H1 (cell line): ENCODE measurements at regions not wholly inside any gene's neighbourhood (a gene's known extent, or its start where the extent isn't known, plus 50 kb on each side); places are given as distances from the start of the nearest gene placed in this dataset.

Experiments used
- CTCF ChIA-PET: fragments of 300-600 bp; sonication (Branson Sonifier 250); formaldehyde crosslinking; loops from one replicate; lab custom pipeline; 2021; ENCODE audit not compliant: partially characterized antibody; lab: Charles Lee
- POLR2A ChIA-PET: fragments of 300-600 bp; sonication (Branson Sonifier 250); formaldehyde crosslinking; loops from one replicate; lab custom pipeline; 2021; ENCODE audit warnings: inconsistent platforms; ENCODE audit not compliant: partially characterized antibody; lab: Charles Lee
- DNase-seq, 2 experiments: peaks; one replicate each; pipeline versions ENCODE4 v3.0.0 to v3.0.0-alpha.2; 2010 to 2022; ENCODE audit warnings: low spot score in 2 of 2, low read depth in 1 of 2, mixed read lengths in 1 of 2
- FAIRE-seq: peaks from 2 replicates; lab custom pipeline; 2011; peaks lifted over from hg19 to GRCh38; lab: Jason Lieb, UNC
- H2AFZ ChIP-seq: 2 replicates; pipeline ENCODE4 v1.8.1; 2012; ENCODE audit warnings: low read length, inconsistent platforms
- H2AK5ac ChIP-seq: 2 replicates; pipeline ENCODE4 v1.6.1; 2013; ENCODE audit warnings: low read depth, low read length
- H2BK120ac ChIP-seq: replicated peaks from 2 replicates; pipeline ENCODE3; 2013; ENCODE audit warnings: low read depth, low read length, inconsistent platforms
- H2BK12ac ChIP-seq: 2 replicates; pipeline ENCODE4 v1.6.1; 2013; ENCODE audit warnings: low read depth, low read length
- H2BK15ac ChIP-seq: 2 replicates; pipeline ENCODE4 v1.6.1; 2013; ENCODE audit warnings: low read length
- H2BK20ac ChIP-seq: 2 replicates; pipeline ENCODE4 v1.6.1; 2013; ENCODE audit warnings: low read length
- H2BK5ac ChIP-seq: 2 replicates; pipeline ENCODE4 v1.6.1; 2013; ENCODE audit warnings: low read depth, low read length
- H3K14ac ChIP-seq: 2 replicates; pipeline ENCODE4 v1.6.1; 2013; ENCODE audit warnings: inconsistent platforms; ENCODE audit not compliant: insufficient read length
- H3K18ac ChIP-seq: 2 replicates; pipeline ENCODE4 v1.6.1; 2013; ENCODE audit warnings: low read length; ENCODE audit errors: extremely low read depth
- H3K23ac ChIP-seq: 2 replicates; pipeline ENCODE4 v1.6.1; 2013; ENCODE audit warnings: inconsistent platforms; ENCODE audit not compliant: insufficient read length
- H3K23me2 ChIP-seq: 2 replicates; pipeline ENCODE4 v1.6.1; 2013; ENCODE audit warnings: low read depth, low read length
- H3K27ac ChIP-seq: 2 replicates; pipeline ENCODE4 v1.6.1; 2011; ENCODE audit warnings: low read depth, low read length, inconsistent platforms
- H3K27me3 ChIP-seq, 4 experiments: replicated peaks in 1 of 4; 1 replicate in 1 of 4; 2 replicates in 3 of 4; pipeline versions ENCODE4 v1.6.1 to v1.8.1; 2011 to 2013; ENCODE audit warnings: low read length in 3 of 4, mild to moderate bottlenecking in 3 of 4, inconsistent platforms in 2 of 4, mixed read lengths in 2 of 4, moderate library complexity in 1 of 4; ENCODE audit not compliant: control insufficient read depth in 3 of 4, insufficient read depth in 3 of 4; ENCODE audit errors: extremely low read depth in 1 of 4
- H3K36me3 ChIP-seq, 4 experiments: 2 replicates each; pipeline versions ENCODE4 v1.6.1 to v1.8.1; 2011 to 2013; ENCODE audit warnings: mild to moderate bottlenecking in 4 of 4, low read length in 3 of 4, moderate library complexity in 2 of 4, control low read depth in 1 of 4, inconsistent platforms in 1 of 4; ENCODE audit not compliant: insufficient read depth in 4 of 4, control insufficient read depth in 2 of 4
- H3K4ac ChIP-seq: replicated peaks from 2 replicates; pipeline ENCODE3; 2013; ENCODE audit warnings: low read length, low read depth, mixed read lengths, inconsistent platforms; ENCODE audit not compliant: insufficient read length
- H3K4me1 ChIP-seq, 4 experiments: replicated peaks in 1 of 4; 1 replicate in 1 of 4; 2 replicates in 3 of 4; pipeline versions ENCODE4 v1.6.1 to v1.8.1; 2011 to 2013; ENCODE audit warnings: low read length in 3 of 4, inconsistent platforms in 2 of 4, mixed read lengths in 1 of 4; ENCODE audit not compliant: insufficient read depth in 4 of 4, control insufficient read depth in 3 of 4
- H3K4me2 ChIP-seq, 2 experiments: 2 replicates each; pipeline versions ENCODE4 v1.6.1 to v1.8.1; 2011 to 2013; ENCODE audit warnings: low read depth in 2 of 2, low read length in 2 of 2, control low read depth in 1 of 2, inconsistent platforms in 1 of 2, mild to moderate bottlenecking in 1 of 2; ENCODE audit not compliant: insufficient read depth in 1 of 2
- H3K4me3 ChIP-seq, 4 experiments: fragments of 200-600, 300-600 bp in 1 of 4; sonication (generic), shearing (Covaris generic), sonication (Bioruptor Twin) in 1 of 4; 2 replicates each; pipeline versions ENCODE4 v1.5.1 to v1.8.1; 2011 to 2016; ENCODE audit warnings: low read length in 4 of 4, low read depth in 3 of 4, control low read depth in 2 of 4, inconsistent platforms in 2 of 4, mild to moderate bottlenecking in 2 of 4, mixed read lengths in 1 of 4, moderate library complexity in 1 of 4; ENCODE audit not compliant: insufficient read depth in 2 of 4; ENCODE audit errors: extremely low read depth in 1 of 4
- H3K56ac ChIP-seq: replicated peaks from 2 replicates; pipeline ENCODE3; 2013; ENCODE audit warnings: low read depth, mild to moderate bottlenecking, mixed read lengths, low read length, inconsistent platforms; ENCODE audit not compliant: insufficient read length
- H3K79me1 ChIP-seq: 2 replicates; pipeline ENCODE4 v1.6.1; 2013; ENCODE audit warnings: low read depth, low read length, control low read depth
- H3K79me2 ChIP-seq, 2 experiments: 2 replicates each; pipeline versions ENCODE4 v1.6.1 to v1.8.1; 2012 to 2013; ENCODE audit warnings: low read length in 2 of 2, mild to moderate bottlenecking in 2 of 2, inconsistent platforms in 1 of 2; ENCODE audit not compliant: insufficient read depth in 2 of 2, control insufficient read depth in 1 of 2
- H3K9ac ChIP-seq, 4 experiments: replicated peaks in 1 of 4; 1 replicate in 1 of 4; 2 replicates in 3 of 4; pipeline versions ENCODE4 v1.6.1 to v1.8.1; 2011 to 2013; ENCODE audit warnings: low read depth in 3 of 4, low read length in 3 of 4, control low read depth in 2 of 4, mild to moderate bottlenecking in 2 of 4, moderate library complexity in 2 of 4, inconsistent platforms in 1 of 4; ENCODE audit errors: extremely low read depth in 1 of 4
- H3K9me3 ChIP-seq, 2 experiments: 2 replicates each; pipeline versions ENCODE4 v1.6.1 to v1.8.1; 2012 to 2013; ENCODE audit warnings: mild to moderate bottlenecking in 2 of 2, moderate library complexity in 2 of 2, control low read depth in 1 of 2, inconsistent platforms in 1 of 2, low read depth in 1 of 2, low read length in 1 of 2, mixed read lengths in 1 of 2; ENCODE audit not compliant: insufficient read depth in 2 of 2
- H4K20me1 ChIP-seq, 2 experiments: replicated peaks in 1 of 2; 2 replicates each; pipeline versions ENCODE3 to v1.8.1; 2011 to 2013; ENCODE audit warnings: inconsistent platforms in 2 of 2, low read length in 2 of 2, mild to moderate bottlenecking in 1 of 2; ENCODE audit not compliant: insufficient read depth in 2 of 2, control insufficient read depth in 1 of 2
- H4K5ac ChIP-seq: 2 replicates; pipeline ENCODE4 v1.6.1; 2013; ENCODE audit warnings: low read length, low read depth, mixed read lengths, inconsistent platforms; ENCODE audit not compliant: insufficient read length
- H4K8ac ChIP-seq: 2 replicates; pipeline ENCODE4 v1.8.0; 2013; ENCODE audit warnings: mild to moderate bottlenecking, moderate library complexity, low read length, inconsistent platforms; ENCODE audit not compliant: insufficient read depth; ENCODE audit errors: extremely low read depth
- H4K91ac ChIP-seq: replicated peaks from 2 replicates; pipeline ENCODE3; 2013; ENCODE audit warnings: low read length, mixed read lengths, inconsistent platforms; ENCODE audit not compliant: insufficient read length
- CBX5 ChIP-seq: fragments of 300-800, 300-1000 bp; sonication (generic); IDR thresholded peaks from 2 replicates; pipeline ENCODE4 v1.7.1; 2016; ENCODE audit warnings: antibody characterized with exemption, low read length, low read depth
- CTBP2 ChIP-seq: IDR thresholded peaks from 2 replicates; pipeline ENCODE4 v1.7.0; 2011; ENCODE audit warnings: borderline replicate concordance, mild to moderate bottlenecking, moderate library complexity, mixed read lengths, low read length; ENCODE audit not compliant: insufficient read depth, insufficient read length
- EZH2 ChIP-seq: fragments of 200-600 bp; sonication (generic); IDR thresholded peaks from 2 replicates; pipeline ENCODE4 v1.7.1; 2012; ENCODE audit warnings: low read depth, mild to moderate bottlenecking, moderate library complexity, low read length, inconsistent platforms; ENCODE audit not compliant: severe bottlenecking
- FOSL1 ChIP-seq: IDR thresholded peaks from 2 replicates; pipeline ENCODE4 v1.6.1; 2011; ENCODE audit warnings: mild to moderate bottlenecking, low read depth, low read length, moderate library complexity; ENCODE audit not compliant: insufficient read depth
- MAFK ChIP-seq: IDR thresholded peaks from 2 replicates; pipeline ENCODE4 v1.6.1; 2012; ENCODE audit warnings: low read depth, mild to moderate bottlenecking, improper control_type of control experiment, low read length
- PHF8 ChIP-seq: fragments of 200-600 bp; sonication (generic); conservative IDR thresholded peaks from 2 replicates; pipeline ENCODE4 v1.7.1; 2012; ENCODE audit warnings: low read depth, mild to moderate bottlenecking, inconsistent platforms, low read length, moderate library complexity
- POU5F1 ChIP-seq: IDR thresholded peaks from 2 replicates; pipeline ENCODE4 v1.6.1; 2011; ENCODE audit warnings: low read depth, mild to moderate bottlenecking, low read length, moderate library complexity
- RFX5 ChIP-seq: IDR thresholded peaks from 2 replicates; pipeline ENCODE4 v1.6.1; 2011; ENCODE audit warnings: low read depth, low read length, improper control_type of control experiment, borderline replicate concordance
- SIX5 ChIP-seq: IDR thresholded peaks from 2 replicates; pipeline ENCODE4 v1.6.1; 2011; ENCODE audit warnings: mild to moderate bottlenecking, low read depth, low read length
- TAF1 ChIP-seq: IDR thresholded peaks from 2 replicates; pipeline ENCODE4 v1.6.1; 2011; ENCODE audit warnings: mild to moderate bottlenecking, low read depth, low read length
- TAF7 ChIP-seq: optimal IDR thresholded peaks from 2 replicates; pipeline ENCODE3; 2011; ENCODE audit warnings: low read depth, mild to moderate bottlenecking, inconsistent platforms, low read length, moderate library complexity, borderline replicate concordance
- WGBS, 2 experiments: shearing (Covaris generic) in 1 of 2; methylation state at CpG; one replicate each; pipeline versions ENCODE4 v1.1.6 to v1.1.7; 2013 to 2015; ENCODE audit warnings: low lambda C conversion rate in 2 of 2, mixed read lengths in 2 of 2, inconsistent platforms in 1 of 2, low coverage in 1 of 2, missing lambda C conversion rate in 1 of 2; ENCODE audit not compliant: insufficient replicate concordance in 2 of 2, insufficient coverage in 1 of 2, insufficient read length in 1 of 2; ENCODE audit errors: extremely low coverage in 1 of 2, missing lambda C conversion rate in 1 of 2; 5-methylcytosine and 5-hydroxymethylcytosine counted together

DNA sequence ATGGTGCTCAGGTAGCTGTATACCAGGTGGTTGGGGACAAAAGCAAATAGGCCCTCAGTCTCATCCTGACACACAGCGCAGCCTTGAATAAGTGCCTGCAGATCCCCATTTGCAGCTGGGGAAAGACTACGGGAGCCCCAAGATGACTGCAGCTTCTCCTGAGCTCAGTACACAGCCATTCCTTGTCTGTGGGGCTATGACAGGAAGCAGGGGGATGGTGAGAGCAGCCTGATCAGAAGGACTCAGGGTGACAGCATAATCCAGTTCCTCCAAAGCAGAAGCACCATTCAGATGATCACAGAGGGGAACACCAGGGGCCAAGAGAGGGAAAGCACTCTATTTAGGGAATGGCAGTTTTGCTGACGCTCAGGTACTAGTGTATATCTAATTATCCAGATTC lies 104.8 kb upstream of the MOCS1 start:
- Histone ChIP-seq H3K36me3 (no peaks in the 10 kb centered on the region), H2BK12ac (no peak overlapping the region), H3K79me1 (no peaks in the 10 kb centered on the region), H2BK20ac (no peak overlapping the region), H4K91ac (no peak overlapping the region), H3K23me2 (no peaks in the 10 kb centered on the region), H2BK15ac (no peak overlapping the region), H2BK120ac (no peak overlapping the region), H3K4ac (no peak overlapping the region), H3K56ac (no peak overlapping the region), H3K23ac (no peak overlapping the region), H3K9me3 (peaks cover 3 to 5% of the 10 kb centered on the region in 2 experiments; a peak in 1 of 4 replicates), H2BK5ac (peak overlapping the region; percentile 17; the same call in 1 of the 2 replicates), H2AFZ (peak overlapping the region; percentile 33; the same call in 1 of the 2 replicates), H3K18ac (no peak overlapping the region), H3K27me3 (no peaks in the 10 kb centered on the region), H4K8ac (no peak overlapping the region), H3K27ac (no peak overlapping the region), H3K79me2 (no peaks in the 10 kb centered on the region), H3K4me3 (no peak overlapping the region), H3K4me2 (no peak overlapping the region), H3K9ac (no peak overlapping the region), H3K14ac (no peak overlapping the region), H4K5ac (no peak overlapping the region), H4K20me1 (no peaks in the 10 kb centered on the region), H2AK5ac (no peak overlapping the region), H3K4me1 (peaks cover 0 to 7% (median 3%) of the 10 kb centered on the region in 4 experiments; a peak in 3 of 7 replicates)
- WGBS, 2 experiments, result 90% methylated on average over 3 of the region's 3 CpGs; no CpG with 5 or more reads in 1 of the 2 experiments
- ChIA-PET POLR2A (no interaction called here), CTCF (interaction anchor here (0.6 to 3.5 kb wide), 5 partner anchors 10 to 686 kb away, joined by 3 to 17 read pairs (median 4); no protein-coding TSS in a partner anchor)
- FAIRE-seq (no peak), DNase-seq (no peak)
- no peak for TF ChIP-seq EZH2
- no peak for TF ChIP-seq PHF8
- no peak for TF ChIP-seq CTBP2
- TF ChIP-seq TAF1, result no peak
- no peak for TF ChIP-seq MAFK
- TF ChIP-seq POU5F1, result no peak
- TF ChIP-seq CBX5, result no peak
- TF ChIP-seq FOSL1, result no peak
- no peak for TF ChIP-seq TAF7
- no peak for TF ChIP-seq RFX5
- TF ChIP-seq SIX5, result no peak
